HL-60/S4 treated with phorbol 12-myristate 13-acetate at 8.2 ng/mL for 4 days and 3 days (cell line): ENCODE measurements at regions not wholly inside any gene's neighbourhood (a gene's known extent, or its start where the extent isn't known, plus 50 kb on each side); places are given as distances from the start of the nearest gene placed in this dataset.

Experiments
- in situ Hi-C: fragments of 300-500 bp; cut with MboI; formaldehyde crosslinking; loops from 2 replicates; pipeline ENCODE4 v1.15.0; 2022; ENCODE audit warnings: low sequenced_read_pairs

- in situ Hi-C loops, result no loop called here
Observed at GRCh38 chr6:105909106-105909505, 177.0 kb upstream of the PRDM1 start.

- in situ Hi-C loops, result no loop called here
Observed at GRCh38 chr6:105907991-105908390, 178.1 kb upstream of the PRDM1 start.

- in situ Hi-C loops, result no loop called here
Observed at GRCh38 chr6:105907301-105907700, 178.8 kb upstream of the PRDM1 start.

- in situ Hi-C loops, result no loop called here
Observed at GRCh38 chr6:105902401-105903031, 183.6 kb upstream of the PRDM1 start.

GRCh38 chr6:105901583-105901982 lies 184.6 kb upstream of the PRDM1 start:
- in situ Hi-C loops, result no loop called here

- in situ Hi-C loops, result no loop called here
Observed at GRCh38 chr6:105900125-105900937, 185.8 kb upstream of the PRDM1 start.

GRCh38 chr6:105898286-105898685 lies 187.8 kb upstream of the PRDM1 start:
- in situ Hi-C loops, result no loop called here

- in situ Hi-C loops, result no loop called here
Observed at GRCh38 chr6:105897131-105897530, 189.0 kb upstream of the PRDM1 start.

- in situ Hi-C loops, result no loop called here
Observed at GRCh38 chr6:105896821-105897095, 189.4 kb upstream of the PRDM1 start.

- in situ Hi-C loops, result no loop called here
Observed at GRCh38 chr6:105896052-105896820, 189.9 kb upstream of the PRDM1 start.

- in situ Hi-C loops, result no loop called here
Observed at GRCh38 chr6:105894556-105894955, 191.6 kb upstream of the PRDM1 start.

GRCh38 chr6:105893741-105894140 lies 192.4 kb upstream of the PRDM1 start:
- in situ Hi-C loops, result no loop called here

GRCh38 chr6:105892577-105893262 lies 193.4 kb upstream of the PRDM1 start:
- in situ Hi-C loops, result no loop called here

- in situ Hi-C loops, result no loop called here
Observed at GRCh38 chr6:105890521-105891244, 195.5 kb upstream of the PRDM1 start.

- in situ Hi-C loops, result no loop called here
Observed at GRCh38 chr6:105889902-105890301, 196.2 kb upstream of the PRDM1 start.

- in situ Hi-C loops, result no loop called here
Observed at GRCh38 chr6:105886814-105887544, 199.2 kb upstream of the PRDM1 start.

- in situ Hi-C loops, result no loop called here
Observed at GRCh38 chr6:105886066-105886813, 199.9 kb upstream of the PRDM1 start.

GRCh38 chr6:105884426-105884825 lies 201.7 kb upstream of the PRDM1 start:
- in situ Hi-C loops, result no loop called here

- in situ Hi-C loops, result no loop called here
Observed at GRCh38 chr6:105884011-105884410, 202.1 kb upstream of the PRDM1 start.
